ENCODE measurements at regions not wholly inside any gene's neighbourhood (a gene's known extent, or its start where the extent isn't known, plus 50 kb on each side); places are given as distances from the start of the nearest gene placed in this dataset.

GRCh38 chr1:147084273-147085096, 87.8 kb downstream of the PRKAB2 start (continued):
- no peak for TF ChIP-seq EZH2 (IDR thresholded peaks at IDR 0.05; ENCODE audit: borderline replicate concordance, control insufficient read depth, low read depth, low read length)
- TF ChIP-seq BACH1 (IDR thresholded peaks at IDR 0.05; ENCODE audit: borderline replicate concordance), result peak; percentile 90; the same call in 1 of the 2 replicates
- TF ChIP-seq SKIL (IDR thresholded peaks at IDR 0.05; ENCODE audit: low read depth, poor library complexity, severe bottlenecking), result no peak
- TF ChIP-seq MTA2 (IDR thresholded peaks at IDR 0.05; ENCODE audit: low read depth), result 0 out of 2 replicates have a peak, but pooled peaks have one; percentile 40
- 0 out of 2 replicates have a peak, but pooled peaks have one; percentile 46 for TF ChIP-seq SIN3A (IDR thresholded peaks at IDR 0.05; ENCODE audit: low read depth, low read length)
- TF ChIP-seq EGR1 (IDR thresholded peaks at IDR 0.05; ENCODE audit: borderline replicate concordance in 1 of 2, low read depth in 2 of 2, low read length in 2 of 2), result peak in 1 of 2 experiments; percentile 69; a peak in 1 of 3 replicates

GRCh38 chr1:147083919-147084272, 88.4 kb downstream of the PRKAB2 start:
- CTCF ChIA-PET, result no interaction called here
- FAIRE-seq, result no peak
- no peaks in the 10 kb centered on the region for H4K20me1 ChIP-seq (ENCODE audit: control insufficient read depth, insufficient read depth)
- RAD21 ChIA-PET (ENCODE audit: unreplicated experiment), result no interaction called here
- no peak for DNase-seq (ENCODE audit: low read depth, low spot score)
- no peak overlapping the region for H3K9ac ChIP-seq (ENCODE audit: control insufficient read depth, insufficient read depth, low read length)
- H3K27me3 ChIP-seq (replicated peaks in 1 of 2; ENCODE audit: control insufficient read depth in 2 of 2, insufficient read depth in 2 of 2, low read length in 1 of 2), result peaks cover 9 to 15% of the 10 kb centered on the region in 2 experiments
- in situ Hi-C loops (cut with MboI) (no loop called here), intact Hi-C loops (cut with micrococcal nuclease; ENCODE audit: unreplicated experiment) (loop anchor here (2.0 kb wide), 1 partner anchor 159 kb away; the partner anchor contains the start of gene CHD1L)
- peak overlapping the region; percentile 85 for H2AFZ ChIP-seq (ENCODE audit: control insufficient read depth, low read depth, low read length)
- H3K27ac ChIP-seq (ENCODE audit: control insufficient read depth, insufficient read depth), result no peak overlapping the region
- 38% methylated on average over 18 of the region's 18 CpGs for WGBS (ENCODE audit: insufficient coverage, insufficient replicate concordance, low lambda C conversion rate, missing lambda C conversion rate)
- POLR2A ChIA-PET, result interaction anchor here (0.7 to 1.4 kb wide), 3 partner anchors 9 to 142 kb away, joined by 3 to 5 read pairs (median 3); no protein-coding TSS in a partner anchor
- no peaks in the 10 kb centered on the region for H3K36me3 ChIP-seq (ENCODE audit: control insufficient read depth in 2 of 2, insufficient read depth in 2 of 2, low read length in 1 of 2)
- SMC1A ChIA-PET (ENCODE audit: uncharacterized antibody, unreplicated experiment), result interaction anchor here (0.7 kb wide), 1 partner anchor 159 kb away, joined by 3 read pairs; no protein-coding TSS in a partner anchor
- ATAC-seq, result no peak
- BruUV-seq (replicated peaks), result no TSS peak
- no peaks in the 10 kb centered on the region; the same call in 2 of the 3 replicates for H3K9me3 ChIP-seq (replicated peaks; ENCODE audit: control insufficient read depth, insufficient read depth, low read length)
- H3K79me2 ChIP-seq (ENCODE audit: control insufficient read depth, insufficient read depth, low read length), result no peaks in the 10 kb centered on the region
- H3K4me1 ChIP-seq (ENCODE audit: control insufficient read depth, insufficient read depth, low read length), result peaks cover 2% of the 10 kb centered on the region; the same call in 1 of the 2 replicates
- peak overlapping the region; percentile 75 for H3K4me3 ChIP-seq
- peak overlapping the region; percentile 66 for H3K4me2 ChIP-seq (ENCODE audit: control insufficient read depth, insufficient read depth)
- no peak for TF ChIP-seq SPI1 (IDR thresholded peaks at IDR 0.05; ENCODE audit: borderline replicate concordance, insufficient read depth, low read depth, low read length)
- TF ChIP-seq ATF2 (IDR thresholded peaks at IDR 0.05; ENCODE audit: low read length), result no peak
- TF ChIP-seq CEBPB (IDR thresholded peaks at IDR 0.05; ENCODE audit: borderline replicate concordance in 1 of 2, low read depth in 2 of 2, low read length in 2 of 2), result no peak
- no peak for TF ChIP-seq ZSCAN29 (IDR thresholded peaks at IDR 0.05)
- TF ChIP-seq E2F4 (IDR thresholded peaks at IDR 0.05; ENCODE audit: low read depth, low read length), result no peak
- TF ChIP-seq HSF1 (IDR thresholded peaks at IDR 0.05; ENCODE audit: low read depth, low read length), result no peak
- no peak for TF ChIP-seq MYB (IDR thresholded peaks at IDR 0.05; ENCODE audit: borderline replicate concordance, low read depth, low read length)
- no peak for TF ChIP-seq TCF7 (IDR thresholded peaks at IDR 0.05; ENCODE audit: borderline replicate concordance)

Data from GM12878 (cell line).